IMR-90 (cell line): ENCODE measurements at regions not wholly inside any gene's neighbourhood (a gene's known extent, or its start where the extent isn't known, plus 50 kb on each side); places are given as distances from the start of the nearest gene placed in this dataset.

ENCODE experiments used
- ATAC-seq: fragments of 200-7000 bp; cut with Tn5 transposase; 2 replicates; pipeline ENCODE4 v1.9.1; 2020; ENCODE audit warnings: low read depth, mild to moderate bottlenecking, moderate library complexity
- BruUV-seq: library from RNA; stranded (reverse); fragments of 400-500 nt; replicated peaks from 2 replicates; lab custom pipeline; 2021; lab: Mats Ljungman, UMichigan
- CTCF ChIA-PET: fragments of 300-600 bp; formaldehyde crosslinking; extraction: SDS; loops from one replicate; lab custom pipeline; 2021; ENCODE audit warnings: antibody characterized with exemption; lab: Yijun Ruan, JAX
- POLR2A ChIA-PET: fragments of 300-600 bp; sonication (Branson Sonifier 250); formaldehyde crosslinking; loops from one replicate; lab custom pipeline; 2022; ENCODE audit warnings: antibody characterized with exemption; ENCODE audit not compliant: unreplicated experiment; lab: Charles Lee
- DNase-seq: peaks from one replicate; pipeline ENCODE4 v3.0.0; 2013
- H2AFZ ChIP-seq: replicated peaks from 2 replicates; pipeline ENCODE3; 2013; ENCODE audit warnings: low read length, mild to moderate bottlenecking; ENCODE audit not compliant: poor library complexity
- H2AK5ac ChIP-seq: 2 replicates; pipeline ENCODE4 v1.6.1; 2013; ENCODE audit warnings: low read depth, low read length, inconsistent platforms
- H2AK9ac ChIP-seq: replicated peaks from 2 replicates; pipeline ENCODE3; 2013; ENCODE audit warnings: mild to moderate bottlenecking, low read depth, low read length, moderate library complexity; ENCODE audit not compliant: poor library complexity
- H2BK120ac ChIP-seq: 2 replicates; pipeline ENCODE4 v1.6.1; 2013; ENCODE audit warnings: low read depth, low read length, inconsistent platforms
- H2BK15ac ChIP-seq: 3 replicates; pipeline ENCODE4 v1.6.1; 2013; ENCODE audit warnings: low read depth, low read length, inconsistent platforms
- H2BK20ac ChIP-seq: 2 replicates; pipeline ENCODE4 v1.6.1; 2013; ENCODE audit warnings: low read depth, mild to moderate bottlenecking, inconsistent platforms, low read length, moderate library complexity
- H2BK5ac ChIP-seq: 2 replicates; pipeline ENCODE4 v1.6.1; 2013; ENCODE audit warnings: mild to moderate bottlenecking, low read depth, low read length, inconsistent platforms; ENCODE audit not compliant: poor library complexity, severe bottlenecking
- H3K14ac ChIP-seq: replicated peaks from 2 replicates; pipeline ENCODE4 v1.6.1; 2013; ENCODE audit warnings: low read depth, low read length, inconsistent platforms
- H3K18ac ChIP-seq: 2 replicates; pipeline ENCODE4 v1.6.1; 2013; ENCODE audit warnings: low read depth, low read length, control low read depth
- H3K23ac ChIP-seq: 2 replicates; pipeline ENCODE4 v1.6.1; 2013; ENCODE audit warnings: low read depth, low read length, inconsistent platforms
- H3K27ac ChIP-seq: 2 replicates; pipeline ENCODE4 v1.5.1; 2013; ENCODE audit warnings: mild to moderate bottlenecking, control low read depth, low read length; ENCODE audit not compliant: insufficient read depth
- H3K27me3 ChIP-seq: 2 replicates; pipeline ENCODE4 v1.6.1; 2013; ENCODE audit warnings: low read length; ENCODE audit not compliant: control insufficient read depth, insufficient read depth
- H3K36me3 ChIP-seq: 2 replicates; pipeline ENCODE4 v1.6.1; 2013; ENCODE audit warnings: low read length, mixed read lengths; ENCODE audit not compliant: control insufficient read depth, insufficient read depth
- H3K4ac ChIP-seq: 2 replicates; pipeline ENCODE4 v1.6.1; 2013; ENCODE audit warnings: low read depth, low read length, inconsistent platforms
- H3K4me1 ChIP-seq: 2 replicates; pipeline ENCODE4 v1.6.1; 2013; ENCODE audit warnings: low read length, mixed read lengths; ENCODE audit not compliant: control insufficient read depth, insufficient read depth
- H3K4me2 ChIP-seq: 2 replicates; pipeline ENCODE4 v1.6.1; 2013; ENCODE audit warnings: low read depth, mild to moderate bottlenecking, control low read depth, low read length, moderate library complexity
- H3K4me3 ChIP-seq: 2 replicates; pipeline ENCODE4 v1.5.1; 2013; ENCODE audit warnings: low read depth, mild to moderate bottlenecking, control low read depth, low read length, moderate library complexity; ENCODE audit not compliant: insufficient read depth
- H3K56ac ChIP-seq: 2 replicates; pipeline ENCODE4 v1.6.1; 2013; ENCODE audit warnings: low read length, inconsistent platforms; ENCODE audit not compliant: insufficient read depth; ENCODE audit errors: extremely low read depth
- H3K79me1 ChIP-seq, 2 experiments: 2 replicates each; pipeline ENCODE4 v1.6.1; 2013; ENCODE audit warnings: low read length in 2 of 2, inconsistent platforms in 1 of 2, low read depth in 1 of 2
- H3K9ac ChIP-seq: 2 replicates; pipeline ENCODE4 v1.6.1; 2013; ENCODE audit warnings: low read depth, low read length, control low read depth
- H3K9me1 ChIP-seq: 2 replicates; pipeline ENCODE4 v1.6.1; 2013; ENCODE audit warnings: low read length, inconsistent platforms; ENCODE audit not compliant: insufficient read depth
- H3K9me3 ChIP-seq: 2 replicates; pipeline ENCODE4 v1.6.1; 2013; ENCODE audit warnings: low read length; ENCODE audit not compliant: control insufficient read depth, insufficient read depth
- H4K20me1 ChIP-seq: 2 replicates; pipeline ENCODE4 v1.6.1; 2013; ENCODE audit warnings: low read length, inconsistent platforms; ENCODE audit not compliant: insufficient read depth
- H4K5ac ChIP-seq: 2 replicates; pipeline ENCODE4 v1.6.1; 2013; ENCODE audit warnings: mild to moderate bottlenecking, low read depth, low read length, control low read depth
- H4K8ac ChIP-seq, 2 experiments: 2 replicates each; pipeline ENCODE4 v1.6.1; 2013; ENCODE audit warnings: low read depth in 2 of 2, low read length in 2 of 2, control low read depth in 1 of 2, inconsistent platforms in 1 of 2
- H4K91ac ChIP-seq: 2 replicates; pipeline ENCODE4 v1.6.1; 2013; ENCODE audit warnings: low read depth, low read length, inconsistent platforms; ENCODE audit not compliant: insufficient read depth
- BHLHE40 ChIP-seq: fragments of 150-350 bp; IDR thresholded peaks from 2 replicates; pipeline ENCODE4 v1.6.1; 2016; ENCODE audit warnings: mild to moderate bottlenecking, low read depth, low read length
- CEBPB ChIP-seq: IDR thresholded peaks from 2 replicates; pipeline ENCODE4 v1.6.1; 2012; ENCODE audit warnings: low read depth, low read length, improper control_type of control experiment
- FOS ChIP-seq: fragments of 150-350 bp; IDR thresholded peaks from 2 replicates; pipeline ENCODE4 v1.6.1; 2016; ENCODE audit warnings: low read depth, low read length
- MAFK ChIP-seq: IDR thresholded peaks from 2 replicates; pipeline ENCODE4 v1.6.1; 2012; ENCODE audit warnings: low read depth, low read length, improper control_type of control experiment
- MAZ ChIP-seq: IDR thresholded peaks from 2 replicates; pipeline ENCODE4 v1.6.1; 2012; ENCODE audit warnings: low read depth, mild to moderate bottlenecking, low read length, improper control_type of control experiment, moderate library complexity, borderline replicate concordance
- NFE2L2 ChIP-seq: fragments of 150-350 bp; IDR thresholded peaks from 2 replicates; pipeline ENCODE4 v1.6.1; 2016; ENCODE audit warnings: low read depth, mild to moderate bottlenecking, low read length
- POLR2A ChIP-seq: IDR thresholded peaks from 2 replicates; pipeline ENCODE4 v1.6.1; 2012; ENCODE audit warnings: mild to moderate bottlenecking, low read depth, low read length
- RCOR1 ChIP-seq: IDR thresholded peaks from 2 replicates; pipeline ENCODE4 v1.6.1; 2012; ENCODE audit warnings: mild to moderate bottlenecking, low read length, improper control_type of control experiment; ENCODE audit not compliant: insufficient replicate concordance
- WGBS, 2 experiments: methylation state at CpG; one replicate each; pipeline versions ENCODE4 v1.1.5 to v1.1.7; 2013; ENCODE audit warnings: missing lambda C conversion rate in 2 of 2; ENCODE audit not compliant: insufficient read length in 1 of 2; ENCODE audit errors: extremely low coverage in 2 of 2; 5-methylcytosine and 5-hydroxymethylcytosine counted together
- dilution Hi-C: fragments of 300-500 bp; cut with HindIII; formaldehyde crosslinking; loops from one replicate; pipeline ENCODE4 v1.14.3; 2018; ENCODE audit warnings: low sequenced_read_pairs; ENCODE audit not compliant: unreplicated experiment
- in situ Hi-C: fragments of 300-500 bp; cut with MboI; formaldehyde crosslinking; loops from 3 replicates; pipeline ENCODE4 v1.14.3; 2019; ENCODE audit warnings: low sequenced_read_pairs, inconsistent platforms, mixed read lengths
- intact Hi-C: fragments of 100-400 bp; cut with micrococcal nuclease; formaldehyde crosslinking; loops from 2 replicates; pipeline ENCODE4 v1.10.0; 2022
- TF ChIP-seq, protein P1 (sequence below): fragments of 150-350 bp; IDR thresholded peaks from 2 replicates; pipeline ENCODE4 v1.6.1; 2016; ENCODE audit warnings: low read depth, mild to moderate bottlenecking, low read length, moderate library complexity, borderline replicate concordance

DNA sequence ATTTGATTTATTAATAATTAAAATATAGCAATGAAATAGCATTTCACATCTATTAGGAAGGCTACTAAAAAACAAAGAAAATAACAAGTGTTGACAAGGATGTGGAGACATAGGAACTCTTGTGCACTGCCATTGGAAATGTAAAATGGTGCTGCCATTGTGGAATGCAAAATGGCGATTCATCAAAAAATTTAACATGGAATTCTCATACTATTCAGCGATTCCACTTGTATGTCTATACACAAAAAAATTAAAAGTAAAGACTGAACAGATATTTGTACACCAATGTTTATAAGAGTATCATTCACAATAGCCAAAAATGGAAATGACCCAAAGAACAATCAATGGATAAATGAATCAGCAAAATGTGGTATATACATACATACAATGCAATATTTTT is 101.3 kb upstream of the S1PR1 start:
- Histone ChIP-seq H4K8ac (no peak overlapping the region), H3K79me1 (no peaks in the 10 kb centered on the region), H3K36me3 (no peaks in the 10 kb centered on the region), H3K14ac (no peak overlapping the region), H3K18ac (no peak overlapping the region), H3K4me3 (no peak overlapping the region), H2BK120ac (no peak overlapping the region), H2BK15ac (no peak overlapping the region), H4K5ac (no peak overlapping the region), H4K91ac (no peak overlapping the region), H2BK5ac (no peak overlapping the region), H3K56ac (no peak overlapping the region), H3K4me1 (peaks cover 3% of the 10 kb centered on the region), H3K27me3 (no peaks in the 10 kb centered on the region), H3K4ac (no peak overlapping the region), H3K4me2 (no peak overlapping the region), H3K9me1 (no peaks in the 10 kb centered on the region; the same call in 1 of the 2 replicates), H2AFZ (no peak overlapping the region), H4K20me1 (no peaks in the 10 kb centered on the region), H3K9ac (no peak overlapping the region), H3K27ac (no peak overlapping the region), H2BK20ac (no peak overlapping the region), H2AK9ac (no peak overlapping the region), H3K23ac (no peak overlapping the region), H3K9me3 (no peaks in the 10 kb centered on the region), H2AK5ac (no peak overlapping the region)
- in situ Hi-C loops = no loop called here
- TF ChIP-seq POLR2A (no peak), FOS (no peak), NFE2L2 (no peak), CEBPB (no peak), MAFK (no peak), MAZ (no peak), RCOR1 (no peak), BHLHE40 (no peak)
- TF ChIP-seq, protein P1, sequence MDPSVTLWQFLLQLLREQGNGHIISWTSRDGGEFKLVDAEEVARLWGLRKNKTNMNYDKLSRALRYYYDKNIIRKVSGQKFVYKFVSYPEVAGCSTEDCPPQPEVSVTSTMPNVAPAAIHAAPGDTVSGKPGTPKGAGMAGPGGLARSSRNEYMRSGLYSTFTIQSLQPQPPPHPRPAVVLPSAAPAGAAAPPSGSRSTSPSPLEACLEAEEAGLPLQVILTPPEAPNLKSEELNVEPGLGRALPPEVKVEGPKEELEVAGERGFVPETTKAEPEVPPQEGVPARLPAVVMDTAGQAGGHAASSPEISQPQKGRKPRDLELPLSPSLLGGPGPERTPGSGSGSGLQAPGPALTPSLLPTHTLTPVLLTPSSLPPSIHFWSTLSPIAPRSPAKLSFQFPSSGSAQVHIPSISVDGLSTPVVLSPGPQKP = no peak
- CTCF ChIA-PET = interaction anchor here (0.6 kb wide), 1 partner anchor 62 kb away, joined by 3 read pairs; no protein-coding TSS in a partner anchor
- no peak for DNase-seq
- BruUV-seq = no TSS peak
- dilution Hi-C loops = no loop called here
- intact Hi-C loops = no loop called here
- WGBS, 2 experiments = no CpG with 5 or more reads among the region's 2 CpGs
- POLR2A ChIA-PET = no interaction called here
- ATAC-seq = no peak
